NB4 (cell line): ENCODE measurements at regions not wholly inside any gene's neighbourhood (a gene's known extent, or its start where the extent isn't known, plus 50 kb on each side); places are given as distances from the start of the nearest gene placed in this dataset.
"Not testable (repeated sequence)": the region's sequence is repeated elsewhere in the genome, so short reads cannot be mapped to it uniquely, and the experiment has no call there.

Experiments used
- DNase-seq: peaks from one replicate; pipeline ENCODE4 v3.0.0; 2010; ENCODE audit warnings: low read depth
- H3K4me3 ChIP-seq: one replicate; pipeline ENCODE4 v1.5.1; 2011; ENCODE audit warnings: mild to moderate bottlenecking, low read depth, low read length, moderate library complexity
- MAX ChIP-seq: IDR thresholded peaks from 2 replicates; pipeline ENCODE4 v1.6.1; 2011; ENCODE audit warnings: low read depth, low read length
- MYC ChIP-seq: IDR thresholded peaks from 2 replicates; pipeline ENCODE4 v1.6.1; 2011; ENCODE audit warnings: low read depth, low read length
- POLR2A ChIP-seq: IDR thresholded peaks from 2 replicates; pipeline ENCODE4 v1.6.1; 2011; ENCODE audit warnings: mild to moderate bottlenecking; ENCODE audit not compliant: insufficient read length; ENCODE audit errors: extremely low read depth
- TF ChIP-seq, protein P1 (sequence below): IDR thresholded peaks from one replicate; pipeline ENCODE4 v1.5.1; 2012; ENCODE audit warnings: low read depth, low read length

GRCh38 chr20:53811577-53811976, 217.9 kb upstream of the ZNF217 start:
- TF ChIP-seq POLR2A (no peak), MAX (no peak), MYC (no peak)
- TF ChIP-seq, protein P1, sequence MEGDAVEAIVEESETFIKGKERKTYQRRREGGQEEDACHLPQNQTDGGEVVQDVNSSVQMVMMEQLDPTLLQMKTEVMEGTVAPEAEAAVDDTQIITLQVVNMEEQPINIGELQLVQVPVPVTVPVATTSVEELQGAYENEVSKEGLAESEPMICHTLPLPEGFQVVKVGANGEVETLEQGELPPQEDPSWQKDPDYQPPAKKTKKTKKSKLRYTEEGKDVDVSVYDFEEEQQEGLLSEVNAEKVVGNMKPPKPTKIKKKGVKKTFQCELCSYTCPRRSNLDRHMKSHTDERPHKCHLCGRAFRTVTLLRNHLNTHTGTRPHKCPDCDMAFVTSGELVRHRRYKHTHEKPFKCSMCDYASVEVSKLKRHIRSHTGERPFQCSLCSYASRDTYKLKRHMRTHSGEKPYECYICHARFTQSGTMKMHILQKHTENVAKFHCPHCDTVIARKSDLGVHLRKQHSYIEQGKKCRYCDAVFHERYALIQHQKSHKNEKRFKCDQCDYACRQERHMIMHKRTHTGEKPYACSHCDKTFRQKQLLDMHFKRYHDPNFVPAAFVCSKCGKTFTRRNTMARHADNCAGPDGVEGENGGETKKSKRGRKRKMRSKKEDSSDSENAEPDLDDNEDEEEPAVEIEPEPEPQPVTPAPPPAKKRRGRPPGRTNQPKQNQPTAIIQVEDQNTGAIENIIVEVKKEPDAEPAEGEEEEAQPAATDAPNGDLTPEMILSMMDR: no peak
- no peak overlapping the region for H3K4me3 ChIP-seq
- DNase-seq: no peak

DNA sequence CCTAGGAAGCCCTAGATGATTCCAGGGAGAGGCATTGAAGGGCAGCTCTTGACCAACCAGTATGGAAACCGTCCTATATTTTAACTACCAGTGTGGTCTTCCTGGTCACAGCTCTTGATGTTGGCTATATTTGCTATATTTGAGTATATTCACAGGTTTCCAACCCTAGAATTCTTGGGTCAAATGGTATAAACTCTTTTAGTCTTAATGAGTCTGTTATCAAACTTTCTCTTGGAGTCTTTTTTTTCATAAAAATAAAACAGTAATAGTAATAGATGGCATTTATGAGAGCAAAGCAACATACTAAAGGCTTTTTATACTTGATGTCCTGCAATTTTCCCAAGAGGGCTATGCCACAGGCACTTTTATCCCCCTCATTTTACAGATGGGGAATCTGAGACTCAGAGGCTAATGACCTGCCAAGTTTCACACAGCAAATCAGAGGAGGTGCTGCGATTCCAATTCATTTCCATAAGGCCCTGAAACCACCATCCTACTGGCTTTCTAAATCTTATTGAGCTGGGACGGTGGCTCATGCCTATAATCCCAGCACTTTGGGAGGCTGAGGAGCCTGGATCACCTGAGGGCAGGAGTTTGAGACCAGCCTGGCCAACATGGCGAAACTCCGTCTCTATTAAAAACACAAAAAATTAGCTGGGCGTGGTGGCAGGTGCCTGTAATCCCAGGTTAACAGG, 217.2 kb upstream of the ZNF217 start:
- no peak overlapping the region for H3K4me3 ChIP-seq
- no peak for DNase-seq
- no peak for TF ChIP-seq MAX
- TF ChIP-seq POLR2A: no peak
- TF ChIP-seq, protein P1: no peak
- no peak for TF ChIP-seq MYC

- TF ChIP-seq POLR2A (no peak), MYC (no peak), MAX (no peak)
- TF ChIP-seq, protein P1: no peak
- DNase-seq: no peak
- no peak overlapping the region for H3K4me3 ChIP-seq
Measured at GRCh38 chr20:53809728-53810365, 216.2 kb upstream of the ZNF217 start.

DNA sequence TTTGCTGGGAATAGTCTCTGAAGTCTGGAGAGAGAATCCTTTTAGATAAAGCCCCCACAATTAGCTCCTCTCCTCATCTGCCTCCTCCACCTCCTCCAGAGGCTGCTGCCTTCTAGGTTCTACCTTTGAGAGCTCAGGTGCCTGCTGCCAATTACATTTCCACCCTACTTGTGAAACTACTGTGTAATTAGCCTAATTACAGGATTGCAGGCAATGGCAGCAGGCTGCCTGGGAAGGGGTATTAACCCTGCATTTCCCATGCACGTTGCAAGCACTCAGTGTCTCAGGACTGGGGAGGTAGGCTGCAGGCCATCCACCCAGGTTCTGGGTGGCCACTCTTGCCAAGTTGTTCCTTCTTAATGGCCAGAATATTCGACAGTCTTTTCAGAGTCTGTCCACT, 215.6 kb upstream of the ZNF217 start:
- DNase-seq: no peak
- H3K4me3 ChIP-seq: no peak overlapping the region
- TF ChIP-seq, protein P1: no peak
- no peak for TF ChIP-seq MYC
- TF ChIP-seq MAX: no peak
- no peak for TF ChIP-seq POLR2A

GRCh38 chr20:53808733-53809132, 215.1 kb upstream of the ZNF217 start:
- no peak for TF ChIP-seq POLR2A
- no peak overlapping the region for H3K4me3 ChIP-seq
- DNase-seq: no peak

DNA sequence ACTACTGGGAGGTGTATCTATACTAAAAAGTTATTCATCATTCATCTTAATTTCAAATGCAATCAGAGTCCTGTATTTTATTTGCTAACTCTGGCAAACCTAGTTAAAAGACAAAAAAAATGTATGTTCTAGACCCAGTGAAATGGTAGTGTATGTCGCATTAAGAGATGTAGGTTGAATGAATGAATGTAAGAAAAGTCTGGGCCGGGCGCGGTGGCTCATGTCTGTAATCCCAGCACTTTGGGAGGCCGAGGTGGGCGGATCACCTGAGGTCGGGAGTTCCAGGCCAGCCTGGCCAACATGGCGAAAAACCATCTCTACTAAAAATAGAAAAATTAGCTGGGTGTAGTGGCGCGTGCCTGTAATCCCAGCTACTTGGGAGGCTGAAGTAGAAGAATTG, 214.7 kb upstream of the ZNF217 start:
- not testable (repeated sequence) for DNase-seq, H3K4me3 ChIP-seq
